Neural progenitor cell (in vitro differentiated cells): ENCODE measurements at regions not wholly inside any gene's neighbourhood (a gene's known extent, or its start where the extent isn't known, plus 50 kb on each side); places are given as distances from the start of the nearest gene placed in this dataset.

ENCODE experiments used
- EZH2 ChIP-seq: fragments of 200-600 bp; sonication (generic); IDR thresholded peaks from 2 replicates; pipeline ENCODE4 v1.6.1; 2017; ENCODE audit warnings: antibody characterized with exemption, mild to moderate bottlenecking, moderate library complexity
- EZH2phosphoT487 ChIP-seq: fragments of 200-600 bp; sonication (generic); IDR thresholded peaks from 2 replicates; pipeline ENCODE4 v1.6.1; 2017; ENCODE audit warnings: antibody characterized with exemption
- TF ChIP-seq, protein P1 (sequence below): fragments of 200-600 bp; sonication (generic); IDR thresholded peaks from 2 replicates; pipeline ENCODE4 v1.5.1; 2017; ENCODE audit warnings: antibody characterized with exemption, mild to moderate bottlenecking

- TF ChIP-seq EZH2 (no peak), EZH2phosphoT487 (no peak)
- TF ChIP-seq, protein P1, sequence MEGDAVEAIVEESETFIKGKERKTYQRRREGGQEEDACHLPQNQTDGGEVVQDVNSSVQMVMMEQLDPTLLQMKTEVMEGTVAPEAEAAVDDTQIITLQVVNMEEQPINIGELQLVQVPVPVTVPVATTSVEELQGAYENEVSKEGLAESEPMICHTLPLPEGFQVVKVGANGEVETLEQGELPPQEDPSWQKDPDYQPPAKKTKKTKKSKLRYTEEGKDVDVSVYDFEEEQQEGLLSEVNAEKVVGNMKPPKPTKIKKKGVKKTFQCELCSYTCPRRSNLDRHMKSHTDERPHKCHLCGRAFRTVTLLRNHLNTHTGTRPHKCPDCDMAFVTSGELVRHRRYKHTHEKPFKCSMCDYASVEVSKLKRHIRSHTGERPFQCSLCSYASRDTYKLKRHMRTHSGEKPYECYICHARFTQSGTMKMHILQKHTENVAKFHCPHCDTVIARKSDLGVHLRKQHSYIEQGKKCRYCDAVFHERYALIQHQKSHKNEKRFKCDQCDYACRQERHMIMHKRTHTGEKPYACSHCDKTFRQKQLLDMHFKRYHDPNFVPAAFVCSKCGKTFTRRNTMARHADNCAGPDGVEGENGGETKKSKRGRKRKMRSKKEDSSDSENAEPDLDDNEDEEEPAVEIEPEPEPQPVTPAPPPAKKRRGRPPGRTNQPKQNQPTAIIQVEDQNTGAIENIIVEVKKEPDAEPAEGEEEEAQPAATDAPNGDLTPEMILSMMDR, result no peak
These were observed 163.2 kb upstream of the SLC1A4 start for GRCh38 chr2:64825831-64826491.
